SK-N-SH (cell line): ENCODE measurements at regions not wholly inside any gene's neighbourhood (a gene's known extent, or its start where the extent isn't known, plus 50 kb on each side); places are given as distances from the start of the nearest gene placed in this dataset.

Source experiments
- CTCF ChIA-PET: fragments of 300-600, 350-600 bp; formaldehyde crosslinking; extraction: SDS; loops from one replicate; lab custom pipeline; 2021; lab: Yijun Ruan, JAX
- POLR2A ChIA-PET: fragments of 350-600 bp; sonication (Branson Sonifier 250); formaldehyde crosslinking; extraction: SDS; loops from one replicate; lab custom pipeline; 2020; ENCODE audit warnings: antibody characterized with exemption, inconsistent platforms; lab: Yijun Ruan, JAX
- DNase-seq: peaks from one replicate; pipeline ENCODE4 v3.0.0; 2012
- H2AFZ ChIP-seq: fragments of 200-600 bp; sonication (generic); 2 replicates; pipeline ENCODE4 v1.8.1; 2016; ENCODE audit warnings: antibody characterized with exemption, mild to moderate bottlenecking, low read depth
- H3F3A ChIP-seq: fragments of 200-600 bp; sonication (generic); replicated peaks from 2 replicates; pipeline ENCODE3; 2016; ENCODE audit warnings: antibody characterized with exemption, mild to moderate bottlenecking; ENCODE audit not compliant: insufficient read depth
- H3K27ac ChIP-seq, 2 experiments: fragments of 200-500 bp in 1 of 2; fragments of 200-600 bp in 1 of 2; sonication (Bioruptor generic) in 1 of 2; sonication (generic), shearing (Covaris generic) in 1 of 2; 2 replicates each; pipeline versions ENCODE4 v1.5.1 to v1.6.1; 2014 to 2016; ENCODE audit warnings: low read depth in 2 of 2, inconsistent platforms in 1 of 2, low read length in 1 of 2, mild to moderate bottlenecking in 1 of 2, mixed read lengths in 1 of 2
- H3K27me3 ChIP-seq: fragments of 200-600 bp; sonication (generic), shearing (Covaris generic); 2 replicates; pipeline ENCODE4 v1.6.1; 2016; ENCODE audit warnings: mixed run types; ENCODE audit not compliant: insufficient read depth
- H3K36me3 ChIP-seq, 2 experiments: fragments of 200-500 bp in 1 of 2; fragments of 200-600 bp in 1 of 2; sonication (Bioruptor generic) in 1 of 2; sonication (generic) in 1 of 2; replicated peaks in 1 of 2; 2 replicates each; pipeline versions ENCODE3 to v1.5.1; 2014 to 2016; ENCODE audit warnings: low read length in 1 of 2, mild to moderate bottlenecking in 1 of 2; ENCODE audit not compliant: insufficient read depth in 2 of 2, control insufficient read depth in 1 of 2
- H3K4me1 ChIP-seq, 2 experiments: fragments of 200-500 bp in 1 of 2; fragments of 200-600 bp in 1 of 2; sonication (Bioruptor generic) in 1 of 2; sonication (generic), shearing (Covaris generic) in 1 of 2; 2 replicates each; pipeline versions ENCODE4 v1.5.1 to v1.6.1; 2014 to 2016; ENCODE audit warnings: low read depth in 1 of 2, low read length in 1 of 2, mixed run types in 1 of 2; ENCODE audit not compliant: insufficient read depth in 2 of 2, control insufficient read depth in 1 of 2
- H3K4me2 ChIP-seq: fragments of 200-600 bp; sonication (generic), shearing (Covaris generic); 2 replicates; pipeline ENCODE4 v1.6.1; 2017; ENCODE audit warnings: mixed run types
- H3K4me3 ChIP-seq, 2 experiments: fragments of 200-500 bp in 1 of 2; fragments of 200-600 bp in 1 of 2; sonication (Bioruptor generic) in 1 of 2; sonication (generic), shearing (Covaris generic) in 1 of 2; 2 replicates each; pipeline versions ENCODE4 v1.5.1 to v1.8.1; 2014 to 2016; ENCODE audit warnings: low read depth in 2 of 2, inconsistent platforms in 1 of 2, low read length in 1 of 2, mild to moderate bottlenecking in 1 of 2, mixed read lengths in 1 of 2, moderate library complexity in 1 of 2
- H3K79me2 ChIP-seq: fragments of 200-600 bp; sonication (generic); 2 replicates; pipeline ENCODE4 v1.8.1; 2017; ENCODE audit warnings: mild to moderate bottlenecking; ENCODE audit not compliant: insufficient read depth
- H3K9ac ChIP-seq: fragments of 200-600 bp; sonication (generic); 2 replicates; pipeline ENCODE4 v1.6.1; 2017; ENCODE audit warnings: mixed run types
- H3K9me2 ChIP-seq: fragments of 200-600 bp; sonication (generic); 2 replicates; pipeline ENCODE4 v1.6.1; 2017; ENCODE audit warnings: mixed run types
- H3K9me3 ChIP-seq: fragments of 200-600 bp; sonication (generic); 2 replicates; pipeline ENCODE4 v1.6.1; 2017; ENCODE audit warnings: mixed run types, mild to moderate bottlenecking, moderate library complexity
- H4K20me1 ChIP-seq: fragments of 200-600 bp; sonication (generic); 2 replicates; pipeline ENCODE4 v1.6.1; 2017; ENCODE audit warnings: mild to moderate bottlenecking, mixed run types; ENCODE audit not compliant: insufficient read depth
- CHD2 ChIP-seq: fragments of 150-350 bp; IDR thresholded peaks from 2 replicates; pipeline ENCODE4 v1.6.1; 2018; ENCODE audit warnings: low read length; ENCODE audit not compliant: partially characterized antibody
- CTCF ChIP-seq: fragments of 200-600 bp; sonication (generic); IDR thresholded peaks from 2 replicates; pipeline ENCODE4 v1.6.1; 2017; ENCODE audit warnings: antibody characterized with exemption, mild to moderate bottlenecking, moderate library complexity
- ELF1 ChIP-seq: IDR thresholded peaks from 2 replicates; pipeline ENCODE4 v1.4.0; 2012
- EZH2phosphoT487 ChIP-seq: fragments of 200-600 bp; sonication (generic); IDR thresholded peaks from 2 replicates; pipeline ENCODE4 v1.6.1; 2017; ENCODE audit warnings: low read depth, mixed run types, mild to moderate bottlenecking, antibody characterized with exemption, moderate library complexity, borderline replicate concordance
- FOXM1 ChIP-seq: IDR thresholded peaks from 2 replicates; pipeline ENCODE4 v1.4.0; 2012; ENCODE audit warnings: low read depth, mild to moderate bottlenecking
- GABPA ChIP-seq: IDR thresholded peaks from 2 replicates; pipeline ENCODE4 v1.4.0; 2012; ENCODE audit warnings: low read depth, mild to moderate bottlenecking
- NFIC ChIP-seq: IDR thresholded peaks from 2 replicates; pipeline ENCODE4 v1.4.0; 2012; ENCODE audit warnings: borderline replicate concordance
- NRF1 ChIP-seq: IDR thresholded peaks from 2 replicates; pipeline ENCODE4 v1.6.1; 2012; ENCODE audit warnings: low read depth, mild to moderate bottlenecking, low read length
- PBX3 ChIP-seq: IDR thresholded peaks from 2 replicates; pipeline ENCODE4; 2012
- POLR2AphosphoS5 ChIP-seq: IDR thresholded peaks from 2 replicates; pipeline ENCODE4 v1.6.1; 2012; ENCODE audit warnings: low read depth, low read length
- REST ChIP-seq: IDR thresholded peaks from 2 replicates; pipeline ENCODE4 v1.6.1; 2012; ENCODE audit warnings: mild to moderate bottlenecking, low read depth, low read length, moderate library complexity
- SIN3A ChIP-seq: IDR thresholded peaks from 2 replicates; pipeline ENCODE4 v1.6.1; 2012; ENCODE audit warnings: low read depth, mild to moderate bottlenecking, low read length, moderate library complexity, borderline replicate concordance
- SMC3 ChIP-seq: IDR thresholded peaks from 2 replicates; pipeline ENCODE4 v1.6.1; 2012; ENCODE audit warnings: low read depth, low read length, improper control_type of control experiment
- TCF12 ChIP-seq: IDR thresholded peaks from 2 replicates; pipeline ENCODE4 v1.4.0; 2012
- TEAD4 ChIP-seq: IDR thresholded peaks from 2 replicates; pipeline ENCODE4 v1.4.0; 2012; ENCODE audit warnings: mild to moderate bottlenecking, borderline replicate concordance; ENCODE audit not compliant: insufficient read depth
- USF2 ChIP-seq: fragments of 150-350 bp; IDR thresholded peaks from 2 replicates; pipeline ENCODE4 v1.6.1; 2017; ENCODE audit warnings: antibody characterized with exemption, low read length, low read depth, borderline replicate concordance
- WGBS: methylation state at CpG from one replicate; pipeline ENCODE4 v1.1.6; 2017; ENCODE audit warnings: low lambda C conversion rate; 5-methylcytosine and 5-hydroxymethylcytosine counted together

- no peaks in the 10 kb centered on the region for H3K9me3 ChIP-seq
- no peak for DNase-seq
- TF ChIP-seq USF2 (no peak), NRF1 (no peak), TCF12 (peak; percentile 40; the same call in 1 of the 2 replicates), SIN3A (no peak), GABPA (no peak), ELF1 (no peak), PBX3 (peak; percentile 63), CHD2 (no peak), POLR2AphosphoS5 (no peak), TEAD4 (no peak), NFIC (no peak), SMC3 (no peak), FOXM1 (no peak), CTCF (no peak), REST (no peak), EZH2phosphoT487 (no peak)
- TF ChIP-seq, all 33 proteins: peak for 2
- ChIA-PET POLR2A (no interaction called here), CTCF (interaction anchor here (1.0 kb wide), 1 partner anchor 9 kb away, joined by 3 read pairs; no protein-coding TSS in a partner anchor)
- Histone ChIP-seq H3K27me3 (no peaks in the 10 kb centered on the region), H3K4me1 (peaks cover 0 to 9% of the 10 kb centered on the region in 2 experiments; a peak in 3 of 4 replicates), H3K79me2 (no peaks in the 10 kb centered on the region), H4K20me1 (no peaks in the 10 kb centered on the region), H3K4me3 (no peak overlapping the region), H3K4me2 (no peak overlapping the region), H3K36me3 (no peaks in the 10 kb centered on the region), H3F3A (peaks cover 34% of the 10 kb centered on the region), H3K27ac (no peak overlapping the region; a peak in 1 of 4 replicates), H2AFZ (no peak overlapping the region), H3K9ac (no peak overlapping the region), H3K9me2 (no peaks in the 10 kb centered on the region)
- 83% methylated on average over 3 of the region's 3 CpGs for WGBS
Observed at GRCh38 chr5:112682621-112683061, 55.0 kb upstream of the APC start.
